ENCODE measurements at regions not wholly inside any gene's neighbourhood (a gene's known extent, or its start where the extent isn't known, plus 50 kb on each side); places are given as distances from the start of the nearest gene placed in this dataset.

- TF ChIP-seq ELF1 (IDR thresholded peaks at IDR 0.05; ENCODE audit: borderline replicate concordance, low read depth), result no peak
- TF ChIP-seq, protein P1, sequence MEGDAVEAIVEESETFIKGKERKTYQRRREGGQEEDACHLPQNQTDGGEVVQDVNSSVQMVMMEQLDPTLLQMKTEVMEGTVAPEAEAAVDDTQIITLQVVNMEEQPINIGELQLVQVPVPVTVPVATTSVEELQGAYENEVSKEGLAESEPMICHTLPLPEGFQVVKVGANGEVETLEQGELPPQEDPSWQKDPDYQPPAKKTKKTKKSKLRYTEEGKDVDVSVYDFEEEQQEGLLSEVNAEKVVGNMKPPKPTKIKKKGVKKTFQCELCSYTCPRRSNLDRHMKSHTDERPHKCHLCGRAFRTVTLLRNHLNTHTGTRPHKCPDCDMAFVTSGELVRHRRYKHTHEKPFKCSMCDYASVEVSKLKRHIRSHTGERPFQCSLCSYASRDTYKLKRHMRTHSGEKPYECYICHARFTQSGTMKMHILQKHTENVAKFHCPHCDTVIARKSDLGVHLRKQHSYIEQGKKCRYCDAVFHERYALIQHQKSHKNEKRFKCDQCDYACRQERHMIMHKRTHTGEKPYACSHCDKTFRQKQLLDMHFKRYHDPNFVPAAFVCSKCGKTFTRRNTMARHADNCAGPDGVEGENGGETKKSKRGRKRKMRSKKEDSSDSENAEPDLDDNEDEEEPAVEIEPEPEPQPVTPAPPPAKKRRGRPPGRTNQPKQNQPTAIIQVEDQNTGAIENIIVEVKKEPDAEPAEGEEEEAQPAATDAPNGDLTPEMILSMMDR (IDR thresholded peaks at IDR 0.05 in 2 of 3, conservative IDR thresholded peaks at IDR 0.05 in 1 of 3; ENCODE audit: borderline replicate concordance in 1 of 3, insufficient read depth in 1 of 3, low read depth in 2 of 3, low read length in 2 of 3), result no peak
- no peak for TF ChIP-seq EZH2 (IDR thresholded peaks at IDR 0.05)
- no peak for TF ChIP-seq ZBTB33 (IDR thresholded peaks at IDR 0.05; ENCODE audit: extremely low read depth, insufficient replicate concordance, low read length)
- TF ChIP-seq ZNF274 (IDR thresholded peaks at IDR 0.05; ENCODE audit: low read depth, low read length), result no peak
- no peak for TF ChIP-seq CEBPB (IDR thresholded peaks at IDR 0.05; ENCODE audit: low read depth)
- no peak for TF ChIP-seq POLR2AphosphoS5 (IDR thresholded peaks at IDR 0.05; ENCODE audit: low read depth, low read length)
Observed at GRCh38 chr10:10222304-10222841, 795.3 kb upstream of the CELF2 start.

All from HCT116 (cell line).